Nephron (organoid): ENCODE measurements at regions not wholly inside any gene's neighbourhood (a gene's known extent, or its start where the extent isn't known, plus 50 kb on each side); places are given as distances from the start of the nearest gene placed in this dataset.

Experiments used
- H3K27ac Mint-ChIP-seq, 3 experiments: 2 replicates each; pipeline ENCODE4 v1.8.0; 2020; ENCODE audit warnings: mixed read lengths in 3 of 3, mild to moderate bottlenecking in 2 of 3, moderate library complexity in 1 of 3
- H3K27me3 Mint-ChIP-seq: 2 replicates; pipeline ENCODE4 v1.8.0; 2021; ENCODE audit warnings: low read depth, mild to moderate bottlenecking, moderate library complexity, mixed read lengths
- H3K36me3 Mint-ChIP-seq: 2 replicates; pipeline ENCODE4 v1.8.0; 2020; ENCODE audit warnings: low read depth, mixed read lengths
- H3K4me1 Mint-ChIP-seq: 2 replicates; pipeline ENCODE4 v1.8.0; 2020; ENCODE audit warnings: mixed read lengths
- H3K4me3 Mint-ChIP-seq, 3 experiments: 2 replicates each; pipeline ENCODE4 v1.8.0; 2020; ENCODE audit warnings: mild to moderate bottlenecking in 3 of 3, mixed read lengths in 3 of 3, moderate library complexity in 2 of 3
- H3K9me3 Mint-ChIP-seq: 2 replicates; pipeline ENCODE4 v1.8.0; 2020; ENCODE audit warnings: mixed read lengths
- TF ChIP-seq, protein P1 (sequence below), 3 experiments: fragments of 200-600 bp; sonication (generic); IDR thresholded peaks; one replicate each; pipeline ENCODE4 v1.5.0; 2021; ENCODE audit warnings: antibody characterized with exemption in 3 of 3; ENCODE audit not compliant: unreplicated experiment in 3 of 3

- Mint-ChIP-seq H3K27me3 (peaks cover 8% of the 10 kb centered on the region), H3K27ac (no peak overlapping the region), H3K4me3 (no peak overlapping the region), H3K36me3 (no peaks in the 10 kb centered on the region), H3K9me3 (peaks cover 6% of the 10 kb centered on the region), H3K4me1 (no peaks in the 10 kb centered on the region)
- TF ChIP-seq, protein P1, sequence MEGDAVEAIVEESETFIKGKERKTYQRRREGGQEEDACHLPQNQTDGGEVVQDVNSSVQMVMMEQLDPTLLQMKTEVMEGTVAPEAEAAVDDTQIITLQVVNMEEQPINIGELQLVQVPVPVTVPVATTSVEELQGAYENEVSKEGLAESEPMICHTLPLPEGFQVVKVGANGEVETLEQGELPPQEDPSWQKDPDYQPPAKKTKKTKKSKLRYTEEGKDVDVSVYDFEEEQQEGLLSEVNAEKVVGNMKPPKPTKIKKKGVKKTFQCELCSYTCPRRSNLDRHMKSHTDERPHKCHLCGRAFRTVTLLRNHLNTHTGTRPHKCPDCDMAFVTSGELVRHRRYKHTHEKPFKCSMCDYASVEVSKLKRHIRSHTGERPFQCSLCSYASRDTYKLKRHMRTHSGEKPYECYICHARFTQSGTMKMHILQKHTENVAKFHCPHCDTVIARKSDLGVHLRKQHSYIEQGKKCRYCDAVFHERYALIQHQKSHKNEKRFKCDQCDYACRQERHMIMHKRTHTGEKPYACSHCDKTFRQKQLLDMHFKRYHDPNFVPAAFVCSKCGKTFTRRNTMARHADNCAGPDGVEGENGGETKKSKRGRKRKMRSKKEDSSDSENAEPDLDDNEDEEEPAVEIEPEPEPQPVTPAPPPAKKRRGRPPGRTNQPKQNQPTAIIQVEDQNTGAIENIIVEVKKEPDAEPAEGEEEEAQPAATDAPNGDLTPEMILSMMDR (IDR thresholded peaks at IDR 0.05; ENCODE audit: unreplicated experiment in 3 of 3) = no peak
Observed at GRCh38 chr6:163998496-163998895, 584.0 kb downstream of the QKI start.

DNA sequence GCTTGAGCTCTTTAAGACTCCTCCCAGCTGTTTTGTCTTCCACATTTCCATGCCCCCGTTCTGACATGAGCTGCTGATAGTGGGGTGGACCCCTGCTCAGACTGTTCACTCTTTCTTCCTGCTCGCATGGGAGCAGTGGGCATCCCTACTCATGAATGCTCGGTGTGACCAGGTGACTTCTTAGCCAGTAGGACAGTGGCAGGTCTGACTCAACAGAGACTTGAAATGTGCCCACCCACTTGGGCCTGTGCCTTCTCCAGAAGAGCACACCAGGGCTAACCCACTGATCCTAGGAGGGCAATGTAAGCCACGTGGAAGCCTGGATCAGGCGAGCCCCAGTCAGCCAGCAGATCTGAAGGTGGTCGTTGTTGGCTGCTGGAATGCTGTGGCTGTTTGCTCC, 582.0 kb downstream of the QKI start:
- Mint-ChIP-seq H3K4me1 (no peaks in the 10 kb centered on the region), H3K27me3 (peaks cover 4% of the 10 kb centered on the region), H3K27ac (no peak overlapping the region), H3K9me3 (peaks cover 4% of the 10 kb centered on the region), H3K36me3 (no peaks in the 10 kb centered on the region), H3K4me3 (no peak overlapping the region)
- TF ChIP-seq, protein P1 (IDR thresholded peaks at IDR 0.05; ENCODE audit: unreplicated experiment in 3 of 3) = no peak

GRCh38 chr6:163994566-163994965, 580.0 kb downstream of the QKI start:
- H3K4me3 Mint-ChIP-seq = no peak overlapping the region
- H3K9me3 Mint-ChIP-seq = peaks cover 4% of the 10 kb centered on the region
- H3K36me3 Mint-ChIP-seq = no peaks in the 10 kb centered on the region
- H3K4me1 Mint-ChIP-seq = no peaks in the 10 kb centered on the region
- peaks cover 4% of the 10 kb centered on the region for H3K27me3 Mint-ChIP-seq
- TF ChIP-seq, protein P1 (IDR thresholded peaks at IDR 0.05; ENCODE audit: unreplicated experiment in 3 of 3) = no peak
- no peak overlapping the region for H3K27ac Mint-ChIP-seq

- Mint-ChIP-seq H3K4me1 (no peaks in the 10 kb centered on the region), H3K27ac (no peak overlapping the region), H3K27me3 (peaks cover 4% of the 10 kb centered on the region), H3K9me3 (peaks cover 4% of the 10 kb centered on the region), H3K36me3 (no peaks in the 10 kb centered on the region), H3K4me3 (no peak overlapping the region)
- TF ChIP-seq, protein P1 (IDR thresholded peaks at IDR 0.05; ENCODE audit: unreplicated experiment in 3 of 3) = no peak
Observed at GRCh38 chr6:163992701-163993100, 578.2 kb downstream of the QKI start.

DNA sequence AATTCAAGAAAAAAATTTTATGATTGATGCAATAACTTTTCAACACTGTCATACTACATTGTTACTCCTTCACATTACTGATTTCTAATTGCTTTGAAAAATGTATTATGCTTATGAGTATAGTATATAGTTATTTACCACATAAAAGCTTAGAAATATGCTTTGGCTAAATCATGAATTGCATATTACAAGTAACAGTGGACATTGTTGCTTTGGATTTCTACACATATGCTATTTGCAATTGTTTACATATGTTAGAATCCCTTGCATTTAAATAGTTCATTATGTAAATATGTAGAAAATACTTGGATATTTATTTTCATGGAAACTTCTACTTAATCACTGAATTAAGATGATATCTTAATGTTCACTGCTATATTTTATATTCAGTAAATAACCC, 577.5 kb downstream of the QKI start:
- no peak overlapping the region for H3K4me3 Mint-ChIP-seq
- peaks cover 4% of the 10 kb centered on the region for H3K27me3 Mint-ChIP-seq
- H3K9me3 Mint-ChIP-seq = peaks cover 4% of the 10 kb centered on the region
- H3K36me3 Mint-ChIP-seq = no peaks in the 10 kb centered on the region
- H3K4me1 Mint-ChIP-seq = no peaks in the 10 kb centered on the region
- TF ChIP-seq, protein P1 (IDR thresholded peaks at IDR 0.05; ENCODE audit: unreplicated experiment in 3 of 3) = no peak
- H3K27ac Mint-ChIP-seq = no peak overlapping the region

DNA sequence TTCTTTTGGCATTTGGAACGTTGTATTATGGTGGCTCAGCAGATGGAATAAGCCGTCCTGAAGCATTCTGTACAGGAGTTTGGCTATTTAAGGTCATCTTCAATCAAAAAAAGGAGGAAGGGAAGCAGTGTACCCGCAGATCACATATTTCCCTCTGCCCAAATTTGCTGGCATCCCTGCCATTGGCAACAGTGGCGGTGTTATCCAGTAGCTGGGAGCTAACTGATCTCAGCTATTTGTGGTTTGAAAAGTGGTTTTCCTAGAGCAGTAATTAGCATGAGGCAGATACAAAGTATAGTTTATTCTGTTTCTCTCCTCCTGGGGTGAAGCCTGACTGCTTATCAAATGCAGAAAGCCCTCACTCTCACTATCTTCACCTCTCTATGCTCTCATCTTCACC, 576.8 kb downstream of the QKI start:
- TF ChIP-seq, protein P1 (IDR thresholded peaks at IDR 0.05; ENCODE audit: unreplicated experiment in 3 of 3) = no peak
- no peaks in the 10 kb centered on the region for H3K36me3 Mint-ChIP-seq

More for the DNA sequence above, 576.8 kb downstream of the QKI start:
- Mint-ChIP-seq H3K4me3 (no peak overlapping the region), H3K4me1 (no peaks in the 10 kb centered on the region), H3K9me3 (peaks cover 2% of the 10 kb centered on the region), H3K27ac (no peak overlapping the region), H3K27me3 (peaks cover 4% of the 10 kb centered on the region)
